Peyer's patch (tissue), 4 donors: ENCODE measurements at regions not wholly inside any gene's neighbourhood (a gene's known extent, or its start where the extent isn't known, plus 50 kb on each side); places are given as distances from the start of the nearest gene placed in this dataset.
"Not testable (repeated sequence)": the region's sequence is repeated elsewhere in the genome, so short reads cannot be mapped to it uniquely, and the experiment has no call there.

Experiments
- DNase-seq, 3 donors: peaks; one replicate each; pipeline ENCODE4 v3.0.0-alpha.2; 2017 to 2019
- H3K27ac ChIP-seq, 4 donors: fragments of 200-600 bp; sonication (generic); one replicate each; pipeline ENCODE4 v1.5.1; 2016 to 2019
- H3K27me3 ChIP-seq, 2 donors: fragments of 200-600 bp; sonication (generic); one replicate each; pipeline ENCODE4 v1.5.1; 2019
- H3K36me3 ChIP-seq, 3 donors: fragments of 200-600 bp; sonication (generic); one replicate each; pipeline ENCODE4 v1.5.1; 2016 to 2019
- H3K4me1 ChIP-seq, 4 donors: fragments of 200-600 bp; sonication (generic); one replicate each; pipeline ENCODE4 v1.5.1; 2016 to 2019
- H3K4me3 ChIP-seq, 4 donors: fragments of 200-600 bp; sonication (generic); 1 replicate in 3 of 4; 2 replicates in 1 of 4; pipeline ENCODE4 v1.5.1; 2016 to 2019; ENCODE audit warnings: mild to moderate bottlenecking in 1 of 4
- H3K9me3 ChIP-seq, 4 donors: fragments of 200-600 bp; sonication (generic); one replicate each; pipeline ENCODE4 v1.5.1; 2016 to 2019; ENCODE audit warnings: mild to moderate bottlenecking in 1 of 4
- CTCF ChIP-seq, 6 experiments: fragments of 450-650 bp in 4 of 6; fragments of 200-600 bp in 2 of 6; sonication (generic) in 1 of 6; IDR thresholded peaks; one replicate each; pipeline ENCODE4 v1.5.1; 2017 to 2019; ENCODE audit warnings: antibody characterized with exemption in 6 of 6, mild to moderate bottlenecking in 3 of 6, moderate library complexity in 1 of 6
- POLR2A ChIP-seq, 2 donors: fragments of 450-650 bp; IDR thresholded peaks; one replicate each; pipeline ENCODE4 v1.5.1; 2017; ENCODE audit warnings: antibody characterized with exemption in 2 of 2, mild to moderate bottlenecking in 2 of 2, moderate library complexity in 2 of 2

GRCh38 chr21:19065164-19065563 lies 661.6 kb upstream of the TMPRSS15 start:
- peaks cover 0 to 9% (median 0%) of the 10 kb centered on the region in 4 donors for H3K9me3 ChIP-seq
- no peak overlapping the region for H3K27ac ChIP-seq
- no peak overlapping the region for H3K4me3 ChIP-seq
- TF ChIP-seq CTCF (IDR thresholded peaks at IDR 0.05) = no peak
- TF ChIP-seq POLR2A (IDR thresholded peaks at IDR 0.05) = no peak
- H3K4me1 ChIP-seq = no peaks in the 10 kb centered on the region
- peak in 1 of 3 donors; percentile 27 for DNase-seq
- no peaks in the 10 kb centered on the region for H3K36me3 ChIP-seq
- no peaks in the 10 kb centered on the region for H3K27me3 ChIP-seq

- H3K4me3 ChIP-seq = no peak overlapping the region
- DNase-seq = no peak
- TF ChIP-seq POLR2A (IDR thresholded peaks at IDR 0.05) = no peak
- no peak for TF ChIP-seq CTCF (IDR thresholded peaks at IDR 0.05)
- no peaks in the 10 kb centered on the region for H3K36me3 ChIP-seq
- no peaks in the 10 kb centered on the region for H3K27me3 ChIP-seq
- no peak overlapping the region for H3K27ac ChIP-seq
- no peaks in the 10 kb centered on the region for H3K4me1 ChIP-seq
- H3K9me3 ChIP-seq = no peaks in the 10 kb centered on the region
Observed at GRCh38 chr21:19076031-19076430, 672.4 kb upstream of the TMPRSS15 start.

- H3K9me3 ChIP-seq = no peaks in the 10 kb centered on the region
- H3K27me3 ChIP-seq = no peaks in the 10 kb centered on the region
- TF ChIP-seq POLR2A (IDR thresholded peaks at IDR 0.05) (no peak), CTCF (IDR thresholded peaks at IDR 0.05) (no peak)
- H3K4me1 ChIP-seq = no peaks in the 10 kb centered on the region
- H3K36me3 ChIP-seq = no peaks in the 10 kb centered on the region
- H3K27ac ChIP-seq = no peak overlapping the region
- DNase-seq = no peak
- no peak overlapping the region for H3K4me3 ChIP-seq
Observed at GRCh38 chr21:19109694-19110093, 706.1 kb upstream of the TMPRSS15 start.

- not testable (repeated sequence) for DNase-seq, H3K36me3 ChIP-seq, H3K4me3 ChIP-seq, H3K4me1 ChIP-seq, H3K27ac ChIP-seq, H3K9me3 ChIP-seq, H3K27me3 ChIP-seq
Observed at GRCh38 chr21:19119259-19119658, 715.7 kb upstream of the TMPRSS15 start.

GRCh38 chr21:19120591-19120990 lies 717.0 kb upstream of the TMPRSS15 start:
- H3K27ac ChIP-seq = no peak overlapping the region
- DNase-seq = no peak
- H3K27me3 ChIP-seq = no peaks in the 10 kb centered on the region
- H3K4me3 ChIP-seq = no peak overlapping the region
- H3K4me1 ChIP-seq = no peaks in the 10 kb centered on the region
- no peaks in the 10 kb centered on the region for H3K36me3 ChIP-seq
- TF ChIP-seq CTCF (IDR thresholded peaks at IDR 0.05) = no peak
- no peak for TF ChIP-seq POLR2A (IDR thresholded peaks at IDR 0.05)
- H3K9me3 ChIP-seq = no peaks in the 10 kb centered on the region

GRCh38 chr21:19122356-19122755 lies 718.8 kb upstream of the TMPRSS15 start:
- no peaks in the 10 kb centered on the region for H3K36me3 ChIP-seq
- no peaks in the 10 kb centered on the region for H3K9me3 ChIP-seq
- H3K4me1 ChIP-seq = no peaks in the 10 kb centered on the region
- no peaks in the 10 kb centered on the region for H3K27me3 ChIP-seq
- no peak for DNase-seq
- TF ChIP-seq POLR2A (IDR thresholded peaks at IDR 0.05) (no peak), CTCF (IDR thresholded peaks at IDR 0.05) (no peak)
- no peak overlapping the region for H3K4me3 ChIP-seq
- no peak overlapping the region for H3K27ac ChIP-seq
